ENCODE measurements at regions not wholly inside any gene's neighbourhood (a gene's known extent, or its start where the extent isn't known, plus 50 kb on each side); places are given as distances from the start of the nearest gene placed in this dataset.

DNA sequence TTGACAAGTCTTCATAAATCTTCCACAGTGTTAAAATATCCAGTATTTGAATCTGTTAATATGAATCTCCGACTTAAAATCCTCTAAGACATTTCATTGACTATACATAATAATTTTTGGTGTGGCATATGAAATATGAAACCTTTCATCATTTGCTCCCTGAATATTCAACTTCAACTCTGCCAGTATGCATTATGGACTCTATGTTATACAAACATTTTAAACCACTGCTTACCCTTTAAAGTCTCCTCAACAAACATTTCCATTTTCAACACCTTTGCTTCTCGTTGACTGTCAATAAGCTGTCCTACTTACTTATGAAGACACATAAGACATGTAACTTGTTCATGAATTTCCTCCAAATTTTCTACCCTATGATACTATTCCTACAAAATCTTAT is 579.4 kb upstream of the SLITRK6 start:
- Histone ChIP-seq H3K9me3 (replicated peaks; ENCODE audit: control insufficient read depth, insufficient read depth, low read length) (peaks cover 3% of the 10 kb centered on the region), H2AFZ (ENCODE audit: low read depth, low read length) (no peak overlapping the region), H3K4me1 (ENCODE audit: control insufficient read depth, extremely low read depth, insufficient read depth, low read length) (no peaks in the 10 kb centered on the region), H3K9me1 (replicated peaks; ENCODE audit: control insufficient read depth, extremely low read depth, insufficient read depth, low read length) (no peaks in the 10 kb centered on the region), H4K20me1 (replicated peaks; ENCODE audit: control insufficient read depth, extremely low read depth, insufficient read depth, low read length) (no peaks in the 10 kb centered on the region), H3K9ac (replicated peaks; ENCODE audit: extremely low read depth, insufficient read depth, low read length) (no peak overlapping the region), H3K36me3 (ENCODE audit: control insufficient read depth in 2 of 2, extremely low read depth in 1 of 2, insufficient read depth in 2 of 2, low read length in 2 of 2) (no peaks in the 10 kb centered on the region), H3K4me3 (replicated peaks in 1 of 3; ENCODE audit: insufficient read depth in 1 of 3, low read depth in 1 of 3, low read length in 3 of 3) (no peak overlapping the region), H3K27me3 (ENCODE audit: control insufficient read depth in 2 of 2, insufficient read depth in 2 of 2, low read length in 2 of 2) (no peaks in the 10 kb centered on the region), H3K4me2 (ENCODE audit: insufficient read depth, low read length) (no peak overlapping the region), H3K79me2 (ENCODE audit: control insufficient read depth, insufficient read depth, low read length) (no peaks in the 10 kb centered on the region), H3K27ac (ENCODE audit: insufficient read depth, low read depth, low read length) (no peak overlapping the region)
- no peak for DNase-seq (ENCODE audit: low read depth, low spot score)
- ChIA-PET POLR2A (no interaction called here), CTCF (no interaction called here)
- BruUV-seq (replicated peaks) = no TSS peak
- dilution Hi-C loops (cut with MboI; ENCODE audit: extremely low pct_ligation_motif_present, low sequenced_read_pairs) = no loop called here
- intact Hi-C loops (cut with micrococcal nuclease) = no loop called here
- no peak for FAIRE-seq
- TF ChIP-seq, protein P1, sequence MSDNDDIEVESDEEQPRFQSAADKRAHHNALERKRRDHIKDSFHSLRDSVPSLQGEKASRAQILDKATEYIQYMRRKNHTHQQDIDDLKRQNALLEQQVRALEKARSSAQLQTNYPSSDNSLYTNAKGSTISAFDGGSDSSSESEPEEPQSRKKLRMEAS (IDR thresholded peaks at IDR 0.05; ENCODE audit: insufficient read depth, insufficient read length) = no peak
- TF ChIP-seq JUN (IDR thresholded peaks at IDR 0.05; ENCODE audit: borderline replicate concordance, insufficient read depth, insufficient read length, low read depth) = no peak
- no peak for TF ChIP-seq EZH2 (IDR thresholded peaks at IDR 0.05; ENCODE audit: borderline replicate concordance, low read depth, low read length, severe bottlenecking)
- TF ChIP-seq, protein P2, sequence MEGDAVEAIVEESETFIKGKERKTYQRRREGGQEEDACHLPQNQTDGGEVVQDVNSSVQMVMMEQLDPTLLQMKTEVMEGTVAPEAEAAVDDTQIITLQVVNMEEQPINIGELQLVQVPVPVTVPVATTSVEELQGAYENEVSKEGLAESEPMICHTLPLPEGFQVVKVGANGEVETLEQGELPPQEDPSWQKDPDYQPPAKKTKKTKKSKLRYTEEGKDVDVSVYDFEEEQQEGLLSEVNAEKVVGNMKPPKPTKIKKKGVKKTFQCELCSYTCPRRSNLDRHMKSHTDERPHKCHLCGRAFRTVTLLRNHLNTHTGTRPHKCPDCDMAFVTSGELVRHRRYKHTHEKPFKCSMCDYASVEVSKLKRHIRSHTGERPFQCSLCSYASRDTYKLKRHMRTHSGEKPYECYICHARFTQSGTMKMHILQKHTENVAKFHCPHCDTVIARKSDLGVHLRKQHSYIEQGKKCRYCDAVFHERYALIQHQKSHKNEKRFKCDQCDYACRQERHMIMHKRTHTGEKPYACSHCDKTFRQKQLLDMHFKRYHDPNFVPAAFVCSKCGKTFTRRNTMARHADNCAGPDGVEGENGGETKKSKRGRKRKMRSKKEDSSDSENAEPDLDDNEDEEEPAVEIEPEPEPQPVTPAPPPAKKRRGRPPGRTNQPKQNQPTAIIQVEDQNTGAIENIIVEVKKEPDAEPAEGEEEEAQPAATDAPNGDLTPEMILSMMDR (IDR thresholded peaks at IDR 0.05; ENCODE audit: extremely low read depth in 1 of 2, insufficient read depth in 1 of 2, low read depth in 1 of 2, low read length in 2 of 2) = no peak
- TF ChIP-seq GATA2 (IDR thresholded peaks at IDR 0.05; ENCODE audit: insufficient read depth, insufficient read length, low read depth, low read length) = no peak
- no peak for TF ChIP-seq POLR2AphosphoS5 (IDR thresholded peaks at IDR 0.05; ENCODE audit: insufficient read depth, low read depth, low read length)
- no peak for TF ChIP-seq POLR2A (IDR thresholded peaks at IDR 0.05; ENCODE audit: low read depth, low read length)
- no peak for TF ChIP-seq FOS (IDR thresholded peaks at IDR 0.05; ENCODE audit: borderline replicate concordance, insufficient read depth, low read length)
- no peak for TF ChIP-seq MYC (IDR thresholded peaks at IDR 0.05; ENCODE audit: low read depth, low read length)
